Lower leg skin (tissue), 4 donors: ENCODE measurements at regions not wholly inside any gene's neighbourhood (a gene's known extent, or its start where the extent isn't known, plus 50 kb on each side); places are given as distances from the start of the nearest gene placed in this dataset.
"Not testable (repeated sequence)": the region's sequence is repeated elsewhere in the genome, so short reads cannot be mapped to it uniquely, and the experiment has no call there.

Experiments
- DNase-seq, 2 donors: peaks; one replicate each; pipeline ENCODE4 v3.0.0-alpha.2; 2019; ENCODE audit warnings: low spot score in 2 of 2
- H3K4me3 ChIP-seq: fragments of 200-600 bp; sonication (generic); 2 replicates; pipeline ENCODE4 v1.5.1; 2017; ENCODE audit warnings: mild to moderate bottlenecking, low read depth; ENCODE audit not compliant: poor library complexity, severe bottlenecking
- POLR2A ChIP-seq, 2 donors: fragments of 450-650 bp; IDR thresholded peaks; one replicate each; pipeline ENCODE4 v1.6.1; 2016 to 2017; ENCODE audit warnings: antibody characterized with exemption in 2 of 2, mild to moderate bottlenecking in 1 of 2, moderate library complexity in 1 of 2
- WGBS, 2 donors: methylation state at CpG; one replicate each; pipeline ENCODE4 v1.1.5; 2018; 5-methylcytosine and 5-hydroxymethylcytosine counted together
- intact Hi-C: fragments of 100-400 bp; cut with DNase I; formaldehyde crosslinking; loops from one replicate; pipeline ENCODE4 v1.15.0; 2023; ENCODE audit warnings: low total_unique reads
- TF ChIP-seq, protein P1 (sequence below), 3 donors: fragments of 450-650 bp; IDR thresholded peaks; one replicate each; pipeline ENCODE4 v1.5.1; 2016; ENCODE audit warnings: antibody characterized with exemption in 3 of 3, mild to moderate bottlenecking in 3 of 3, moderate library complexity in 2 of 3

- H3K4me3 ChIP-seq = no peak overlapping the region
- intact Hi-C loops = no loop called here
- DNase-seq = no peak
- 91 to 97% methylated on average over 10 of the region's 10 CpGs for WGBS, 2 donors
- TF ChIP-seq POLR2A (IDR thresholded peaks at IDR 0.05) = no peak
- TF ChIP-seq, protein P1, sequence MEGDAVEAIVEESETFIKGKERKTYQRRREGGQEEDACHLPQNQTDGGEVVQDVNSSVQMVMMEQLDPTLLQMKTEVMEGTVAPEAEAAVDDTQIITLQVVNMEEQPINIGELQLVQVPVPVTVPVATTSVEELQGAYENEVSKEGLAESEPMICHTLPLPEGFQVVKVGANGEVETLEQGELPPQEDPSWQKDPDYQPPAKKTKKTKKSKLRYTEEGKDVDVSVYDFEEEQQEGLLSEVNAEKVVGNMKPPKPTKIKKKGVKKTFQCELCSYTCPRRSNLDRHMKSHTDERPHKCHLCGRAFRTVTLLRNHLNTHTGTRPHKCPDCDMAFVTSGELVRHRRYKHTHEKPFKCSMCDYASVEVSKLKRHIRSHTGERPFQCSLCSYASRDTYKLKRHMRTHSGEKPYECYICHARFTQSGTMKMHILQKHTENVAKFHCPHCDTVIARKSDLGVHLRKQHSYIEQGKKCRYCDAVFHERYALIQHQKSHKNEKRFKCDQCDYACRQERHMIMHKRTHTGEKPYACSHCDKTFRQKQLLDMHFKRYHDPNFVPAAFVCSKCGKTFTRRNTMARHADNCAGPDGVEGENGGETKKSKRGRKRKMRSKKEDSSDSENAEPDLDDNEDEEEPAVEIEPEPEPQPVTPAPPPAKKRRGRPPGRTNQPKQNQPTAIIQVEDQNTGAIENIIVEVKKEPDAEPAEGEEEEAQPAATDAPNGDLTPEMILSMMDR (IDR thresholded peaks at IDR 0.05) = no peak
Observed at GRCh38 chr6:15158821-15159619, 86.8 kb upstream of the JARID2 start.

GRCh38 chr6:15160812-15161211, 85.1 kb upstream of the JARID2 start:
- WGBS, 2 donors = 44 to 72% methylated on average over 2 of the region's 2 CpGs
- no peak for TF ChIP-seq POLR2A (IDR thresholded peaks at IDR 0.05)
- TF ChIP-seq, protein P1 (IDR thresholded peaks at IDR 0.05) = no peak
- H3K4me3 ChIP-seq = no peak overlapping the region
- DNase-seq = no peak
- intact Hi-C loops = no loop called here

- H3K4me3 ChIP-seq, DNase-seq, intact Hi-C loops: not testable (repeated sequence)
- WGBS, 2 donors = 96 to 99% methylated on average over 6 of the region's 6 CpGs
Observed at GRCh38 chr6:15164855-15165254, 81.0 kb upstream of the JARID2 start.

GRCh38 chr6:15166121-15166520, 79.7 kb upstream of the JARID2 start:
- 76 to 78% methylated on average over 5 of the region's 5 CpGs for WGBS, 2 donors
- H3K4me3 ChIP-seq = no peak overlapping the region
- TF ChIP-seq, protein P1 (IDR thresholded peaks at IDR 0.05) = no peak
- TF ChIP-seq POLR2A (IDR thresholded peaks at IDR 0.05) = no peak

GRCh38 chr6:15170126-15170525, 75.7 kb upstream of the JARID2 start:
- no peak for TF ChIP-seq POLR2A (IDR thresholded peaks at IDR 0.05)
- TF ChIP-seq, protein P1 (IDR thresholded peaks at IDR 0.05) = no peak
- WGBS, 2 donors = 93 to 97% methylated on average over 8 of the region's 8 CpGs
- no peak for DNase-seq
- H3K4me3 ChIP-seq = no peak overlapping the region
- intact Hi-C loops = no loop called here

More at GRCh38 chr6:15166121-15166520, 79.7 kb upstream of the JARID2 start:
- DNase-seq = no peak
- intact Hi-C loops = no loop called here

DNA sequence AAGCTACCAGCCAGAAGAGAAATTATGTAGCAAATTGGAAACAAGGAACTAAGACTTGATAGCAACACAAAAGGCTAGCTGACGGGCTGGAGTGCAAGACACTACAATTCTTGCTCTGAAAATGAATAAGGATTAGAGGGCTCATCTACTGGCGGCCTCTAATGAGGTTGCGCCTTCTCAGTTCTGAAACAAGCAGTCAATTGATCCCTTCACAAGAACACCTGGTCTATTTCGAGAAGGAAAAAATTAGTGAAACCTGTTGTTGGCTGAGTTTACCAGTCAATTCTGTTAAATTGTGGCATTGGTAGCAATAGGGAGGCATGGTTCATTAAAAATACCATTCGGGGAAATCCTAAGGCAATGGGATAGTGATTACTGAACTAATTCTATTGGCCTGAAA, 74.8 kb upstream of the JARID2 start:
- TF ChIP-seq, protein P1 (IDR thresholded peaks at IDR 0.05) = no peak
- TF ChIP-seq POLR2A (IDR thresholded peaks at IDR 0.05) = no peak
- H3K4me3 ChIP-seq = no peak overlapping the region
- 90 to 91% methylated on average over 5 of the region's 5 CpGs for WGBS, 2 donors
- intact Hi-C loops = no loop called here
- no peak for DNase-seq
